Activated naive CD4-positive, alpha-beta T cell treated with anti-CD3 and anti-CD28 coated beads, Interleukin-2, amount 50 U/mL, for 24 hours (primary cell): ENCODE measurements at regions not wholly inside any gene's neighbourhood (a gene's known extent, or its start where the extent isn't known, plus 50 kb on each side); places are given as distances from the start of the nearest gene placed in this dataset.
A peak's percentile ranks its signal among the peaks of the same experiment; 100 is the strongest.

Source experiments
- H3K27ac Mint-ChIP-seq: one replicate; pipeline ENCODE4 v1.8.0; 2021; ENCODE audit warnings: mild to moderate bottlenecking, mixed read lengths
- H3K27me3 Mint-ChIP-seq: one replicate; pipeline ENCODE4 v1.8.0; 2021; ENCODE audit warnings: mixed read lengths
- H3K36me3 Mint-ChIP-seq: one replicate; pipeline ENCODE4 v1.8.0; 2021; ENCODE audit warnings: mixed read lengths
- H3K4me1 Mint-ChIP-seq: one replicate; pipeline ENCODE4 v1.8.0; 2021; ENCODE audit warnings: mixed read lengths
- H3K4me3 Mint-ChIP-seq: one replicate; pipeline ENCODE4 v1.8.0; 2021; ENCODE audit warnings: mild to moderate bottlenecking, mixed read lengths
- H3K9me3 Mint-ChIP-seq: one replicate; pipeline ENCODE4 v1.8.0; 2021; ENCODE audit warnings: mixed read lengths

DNA sequence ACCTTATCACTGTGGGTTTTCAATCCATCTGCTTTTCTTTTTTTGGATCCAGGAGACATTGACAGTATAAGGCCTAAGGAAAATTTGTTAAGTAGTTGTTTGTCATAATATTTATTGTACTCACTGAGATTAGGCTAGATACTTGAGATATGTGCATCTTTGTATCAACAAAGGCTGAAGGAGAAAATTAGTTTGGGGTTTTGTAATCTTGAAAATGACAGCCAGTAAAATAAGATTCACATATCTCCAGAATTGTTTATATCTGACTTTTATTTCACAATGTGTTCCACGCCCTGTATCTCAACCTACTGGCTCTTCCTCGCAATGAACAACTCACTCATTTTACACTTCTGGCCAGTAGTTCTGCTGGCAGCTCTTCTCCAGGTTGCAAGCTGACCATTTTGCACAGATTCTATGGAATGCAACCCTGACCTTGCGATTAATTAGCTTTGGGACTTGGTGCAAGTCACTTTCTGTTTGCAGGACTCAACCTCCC, 132.7 kb downstream of the GATA3 start:
- H3K4me3 Mint-ChIP-seq: no peak overlapping the region
- H3K4me1 Mint-ChIP-seq: peaks cover 41% of the 10 kb centered on the region
- no peaks in the 10 kb centered on the region for H3K9me3 Mint-ChIP-seq
- no peaks in the 10 kb centered on the region for H3K27me3 Mint-ChIP-seq
- peaks cover 2% of the 10 kb centered on the region for H3K36me3 Mint-ChIP-seq
- H3K27ac Mint-ChIP-seq: no peak overlapping the region

GRCh38 chr10:8189458-8189857, 135.0 kb downstream of the GATA3 start:
- no peaks in the 10 kb centered on the region for H3K9me3 Mint-ChIP-seq
- H3K27me3 Mint-ChIP-seq: no peaks in the 10 kb centered on the region
- peak overlapping the region; percentile 64 for H3K4me3 Mint-ChIP-seq

GRCh38 chr10:8192301-8192700, 137.8 kb downstream of the GATA3 start:
- peaks cover 2% of the 10 kb centered on the region for H3K36me3 Mint-ChIP-seq
- no peak overlapping the region for H3K4me3 Mint-ChIP-seq
- H3K27ac Mint-ChIP-seq: no peak overlapping the region
- peaks cover 18% of the 10 kb centered on the region for H3K4me1 Mint-ChIP-seq
- no peaks in the 10 kb centered on the region for H3K9me3 Mint-ChIP-seq
- H3K27me3 Mint-ChIP-seq: no peaks in the 10 kb centered on the region

More at GRCh38 chr10:8189458-8189857, 135.0 kb downstream of the GATA3 start:
- Mint-ChIP-seq H3K27ac (no peak overlapping the region), H3K4me1 (peaks cover 23% of the 10 kb centered on the region), H3K36me3 (peaks cover 2% of the 10 kb centered on the region)

DNA sequence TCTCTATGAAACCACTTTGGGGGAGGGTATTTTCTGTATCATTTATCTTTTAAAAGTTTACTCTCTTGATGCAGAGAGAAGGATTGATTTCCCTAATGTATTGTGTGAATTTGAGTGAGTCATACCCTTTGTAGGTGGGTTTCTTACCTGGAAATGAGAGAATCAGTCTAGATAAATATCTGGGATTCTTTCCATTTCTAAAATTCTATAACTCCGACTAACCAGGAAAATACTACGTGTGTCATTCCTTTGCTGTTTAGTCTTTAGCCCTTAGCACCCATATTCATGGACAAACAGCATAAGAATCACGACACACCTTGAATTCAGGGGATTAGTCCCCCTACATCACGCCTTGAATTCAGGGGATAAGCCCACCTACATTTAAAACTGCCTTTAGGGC, 139.1 kb downstream of the GATA3 start:
- no peaks in the 10 kb centered on the region for H3K27me3 Mint-ChIP-seq
- no peaks in the 10 kb centered on the region for H3K9me3 Mint-ChIP-seq
- no peak overlapping the region for H3K4me3 Mint-ChIP-seq
- H3K36me3 Mint-ChIP-seq: peaks cover 2% of the 10 kb centered on the region
- H3K27ac Mint-ChIP-seq: peak overlapping the region; percentile 47
- peaks cover 11% of the 10 kb centered on the region for H3K4me1 Mint-ChIP-seq

GRCh38 chr10:8194050-8194449, 139.6 kb downstream of the GATA3 start:
- Mint-ChIP-seq H3K36me3 (peaks cover 1% of the 10 kb centered on the region), H3K4me3 (no peak overlapping the region), H3K27me3 (no peaks in the 10 kb centered on the region), H3K27ac (peak overlapping the region; percentile 47), H3K9me3 (no peaks in the 10 kb centered on the region), H3K4me1 (peaks cover 7% of the 10 kb centered on the region)

DNA sequence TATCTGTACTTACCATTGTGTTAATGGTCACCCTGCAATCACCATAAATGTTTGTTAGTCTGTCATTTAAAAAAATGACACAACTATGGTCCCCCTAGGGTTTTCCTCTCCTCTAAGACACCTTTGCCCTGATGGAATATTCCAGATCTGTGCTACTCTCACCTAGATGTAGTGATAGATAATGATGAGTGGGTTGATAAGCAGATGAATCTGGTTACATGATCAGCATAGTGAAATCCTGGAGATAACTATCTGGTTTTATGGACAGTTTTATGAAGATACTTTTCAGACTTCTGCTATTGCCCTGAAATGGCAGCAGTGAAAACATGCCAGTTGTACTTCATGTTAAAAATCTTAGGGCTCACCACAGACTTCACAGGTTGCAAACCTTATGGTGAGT, 152.4 kb downstream of the GATA3 start:
- Mint-ChIP-seq H3K9me3 (no peaks in the 10 kb centered on the region), H3K4me3 (no peak overlapping the region), H3K4me1 (no peaks in the 10 kb centered on the region), H3K27ac (no peak overlapping the region), H3K36me3 (no peaks in the 10 kb centered on the region), H3K27me3 (no peaks in the 10 kb centered on the region)

DNA sequence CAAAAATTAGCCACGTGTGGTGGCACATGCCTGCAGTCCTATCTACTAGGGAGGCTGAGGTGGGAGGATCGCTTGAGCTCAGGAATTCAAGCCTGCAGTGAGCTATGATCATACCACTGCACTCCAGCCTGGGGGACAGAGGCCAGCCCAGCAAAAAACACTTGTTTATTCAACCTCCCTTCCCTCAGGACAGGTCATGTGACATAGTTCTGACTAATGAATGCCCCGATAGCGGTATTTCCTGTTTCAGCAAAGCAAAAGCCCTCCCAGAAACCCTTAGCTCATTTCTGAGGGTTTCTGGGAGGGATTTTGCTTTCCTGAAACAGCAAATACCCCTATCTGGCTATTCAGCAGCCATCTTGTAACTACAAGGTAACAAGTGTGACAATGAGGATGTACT, 157.1 kb downstream of the GATA3 start:
- H3K36me3 Mint-ChIP-seq: peaks cover 2% of the 10 kb centered on the region
- H3K27ac Mint-ChIP-seq: no peak overlapping the region
- H3K27me3 Mint-ChIP-seq: no peaks in the 10 kb centered on the region
- H3K4me3 Mint-ChIP-seq: no peak overlapping the region
- H3K4me1 Mint-ChIP-seq: peaks cover 9% of the 10 kb centered on the region
- peaks cover 4% of the 10 kb centered on the region for H3K9me3 Mint-ChIP-seq

DNA sequence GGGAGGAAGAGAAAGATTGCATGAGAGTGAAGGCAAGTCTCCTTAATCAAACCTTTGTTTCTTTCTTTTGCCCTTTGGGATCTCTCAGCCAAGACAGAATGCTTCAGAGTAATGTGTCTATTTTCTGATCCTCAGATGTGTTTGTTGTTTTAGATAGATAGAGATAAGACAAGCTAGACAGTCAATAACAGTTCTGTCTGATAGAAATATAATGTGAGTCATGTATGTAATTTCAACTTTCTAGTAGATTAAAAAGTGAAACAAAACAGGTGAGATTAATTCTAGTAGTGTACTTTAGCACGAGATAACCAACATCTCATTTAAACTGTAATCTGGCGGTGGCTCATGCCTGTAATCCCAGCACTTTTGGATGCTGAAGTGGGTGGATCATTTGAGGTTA, 159.2 kb downstream of the GATA3 start:
- Mint-ChIP-seq H3K9me3 (peaks cover 4% of the 10 kb centered on the region), H3K27ac (no peak overlapping the region), H3K27me3 (no peaks in the 10 kb centered on the region), H3K36me3 (peaks cover 2% of the 10 kb centered on the region), H3K4me1 (peaks cover 18% of the 10 kb centered on the region), H3K4me3 (no peak overlapping the region)

DNA sequence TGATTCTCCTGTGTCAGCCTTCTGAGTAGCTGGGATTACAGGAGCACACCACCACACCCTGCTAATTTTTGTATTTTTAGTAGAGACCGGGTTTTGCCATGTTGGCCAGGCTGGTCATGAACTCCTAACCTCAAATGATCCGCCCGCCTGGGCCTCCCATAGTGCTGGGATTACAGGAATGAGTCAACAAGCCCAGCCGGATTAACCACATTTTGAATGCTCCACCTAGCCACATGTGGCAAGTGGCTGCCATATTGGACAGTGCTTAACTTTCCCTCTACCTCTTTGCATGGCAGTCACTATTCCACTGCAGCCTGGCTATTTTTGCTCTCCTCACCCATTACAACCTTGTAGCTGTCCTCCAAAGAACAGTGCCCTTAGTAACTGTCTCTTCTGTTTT, 160.1 kb downstream of the GATA3 start:
- Mint-ChIP-seq H3K36me3 (peaks cover 2% of the 10 kb centered on the region), H3K4me3 (no peak overlapping the region), H3K9me3 (peaks cover 4% of the 10 kb centered on the region), H3K27me3 (no peaks in the 10 kb centered on the region), H3K27ac (no peak overlapping the region), H3K4me1 (peaks cover 18% of the 10 kb centered on the region)

DNA sequence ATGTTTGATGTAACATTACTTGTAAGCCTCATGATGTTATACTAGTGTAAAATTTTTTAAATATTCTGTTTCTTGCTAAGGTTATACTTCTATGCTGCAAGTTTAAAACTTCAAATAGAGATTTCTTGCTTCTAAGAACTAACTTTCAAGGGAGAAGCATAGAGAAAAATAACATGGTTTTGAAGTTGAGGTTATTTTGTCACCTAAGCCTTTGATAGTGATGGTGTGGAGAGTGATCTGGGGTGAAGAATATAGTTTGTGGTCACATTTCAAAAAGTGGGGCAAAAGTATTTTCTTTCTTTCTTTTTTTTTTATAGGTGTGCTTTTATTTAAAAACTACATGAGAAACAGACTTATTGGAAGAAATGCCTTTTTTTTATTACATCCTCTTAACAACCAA, 162.4 kb downstream of the GATA3 start:
- Mint-ChIP-seq H3K9me3 (peaks cover 4% of the 10 kb centered on the region), H3K36me3 (peaks cover 2% of the 10 kb centered on the region), H3K27me3 (no peaks in the 10 kb centered on the region), H3K4me1 (peaks cover 18% of the 10 kb centered on the region), H3K27ac (no peak overlapping the region), H3K4me3 (no peak overlapping the region)

DNA sequence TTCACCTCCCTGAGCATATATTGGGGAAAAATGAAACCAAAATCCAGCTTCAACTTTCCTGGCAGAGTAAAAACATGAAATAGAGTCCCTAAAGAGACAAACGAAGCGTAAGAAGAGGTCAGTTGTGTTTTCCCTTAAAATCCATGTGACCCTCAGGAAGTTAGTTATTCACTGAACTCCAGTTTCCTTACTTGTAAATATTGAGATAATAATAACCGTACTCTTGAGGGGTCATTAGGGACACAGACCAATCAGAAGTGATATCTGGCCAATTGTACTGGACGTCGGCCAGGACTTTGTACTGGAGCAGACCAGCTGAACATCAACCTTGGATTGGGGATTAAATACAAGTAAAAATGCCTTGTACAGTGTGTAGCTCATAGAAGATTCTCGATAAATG, 167.0 kb downstream of the GATA3 start:
- Mint-ChIP-seq H3K9me3 (no peaks in the 10 kb centered on the region), H3K27me3 (peaks cover 1% of the 10 kb centered on the region), H3K4me1 (peaks cover 14% of the 10 kb centered on the region)

GRCh38 chr10:8224591-8224990, 170.1 kb downstream of the GATA3 start:
- peaks cover 1% of the 10 kb centered on the region for H3K27me3 Mint-ChIP-seq
- H3K4me1 Mint-ChIP-seq: peaks cover 18% of the 10 kb centered on the region
- H3K36me3 Mint-ChIP-seq: no peaks in the 10 kb centered on the region
- no peak overlapping the region for H3K27ac Mint-ChIP-seq
- no peak overlapping the region for H3K4me3 Mint-ChIP-seq
- H3K9me3 Mint-ChIP-seq: no peaks in the 10 kb centered on the region

More for the DNA sequence above, 167.0 kb downstream of the GATA3 start:
- H3K4me3 Mint-ChIP-seq: no peak overlapping the region
- no peaks in the 10 kb centered on the region for H3K36me3 Mint-ChIP-seq
- H3K27ac Mint-ChIP-seq: no peak overlapping the region

DNA sequence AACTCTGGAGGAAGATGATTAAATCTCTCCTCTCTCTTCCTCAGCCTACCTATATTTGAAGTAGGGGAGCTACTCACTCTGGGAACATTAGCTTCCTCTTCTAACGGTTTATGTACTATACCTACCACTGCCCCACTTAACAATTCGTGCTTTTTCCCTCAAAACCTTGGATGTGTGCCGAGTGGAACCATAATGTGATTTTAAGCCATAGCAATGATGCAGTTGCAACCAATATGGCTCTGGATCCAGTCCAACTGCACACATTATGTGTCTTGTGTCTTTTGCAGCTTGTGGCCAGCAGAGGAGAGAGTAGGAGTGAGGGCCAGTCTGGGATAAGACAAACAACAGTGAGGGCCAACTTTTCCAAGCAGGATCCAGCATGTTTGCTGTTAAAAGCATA, 170.7 kb downstream of the GATA3 start:
- H3K9me3 Mint-ChIP-seq: no peaks in the 10 kb centered on the region
- no peak overlapping the region for H3K4me3 Mint-ChIP-seq
- H3K36me3 Mint-ChIP-seq: no peaks in the 10 kb centered on the region
- H3K27me3 Mint-ChIP-seq: peaks cover 1% of the 10 kb centered on the region
- H3K27ac Mint-ChIP-seq: no peak overlapping the region
- peaks cover 20% of the 10 kb centered on the region for H3K4me1 Mint-ChIP-seq

- Mint-ChIP-seq H3K27ac (no peak overlapping the region), H3K4me1 (peaks cover 36% of the 10 kb centered on the region), H3K27me3 (peaks cover 1% of the 10 kb centered on the region), H3K36me3 (no peaks in the 10 kb centered on the region), H3K4me3 (no peak overlapping the region), H3K9me3 (no peaks in the 10 kb centered on the region)
These were observed 172.8 kb downstream of the GATA3 start for GRCh38 chr10:8227246-8227645.

- Mint-ChIP-seq H3K4me3 (no peak overlapping the region), H3K4me1 (peaks cover 36% of the 10 kb centered on the region), H3K9me3 (no peaks in the 10 kb centered on the region), H3K36me3 (no peaks in the 10 kb centered on the region), H3K27ac (peak overlapping the region; percentile 24), H3K27me3 (no peaks in the 10 kb centered on the region)
These were observed 174.7 kb downstream of the GATA3 start for GRCh38 chr10:8229153-8229552.

DNA sequence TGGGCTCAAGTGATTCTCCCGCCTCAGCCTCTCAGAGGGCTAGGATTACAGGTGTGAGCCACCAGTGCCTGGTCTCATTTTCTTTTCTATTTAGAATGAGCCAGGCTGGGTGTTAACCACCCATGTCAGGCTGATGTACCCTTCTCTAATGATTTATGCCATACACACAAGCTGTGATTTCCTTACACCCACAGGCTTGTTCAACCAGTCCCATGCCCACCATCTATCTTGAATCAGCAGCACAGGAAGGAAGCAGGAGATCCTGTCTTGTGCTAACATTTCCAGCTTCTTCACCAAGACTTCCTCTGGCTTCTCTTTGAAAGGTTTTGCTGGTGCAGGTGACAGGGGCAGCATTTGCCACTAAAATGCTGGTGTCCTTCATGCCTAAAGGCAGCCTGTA, 176.4 kb downstream of the GATA3 start:
- Mint-ChIP-seq H3K9me3 (no peaks in the 10 kb centered on the region), H3K27ac (no peak overlapping the region), H3K4me1 (peaks cover 32% of the 10 kb centered on the region), H3K27me3 (no peaks in the 10 kb centered on the region), H3K4me3 (no peak overlapping the region), H3K36me3 (no peaks in the 10 kb centered on the region)

DNA sequence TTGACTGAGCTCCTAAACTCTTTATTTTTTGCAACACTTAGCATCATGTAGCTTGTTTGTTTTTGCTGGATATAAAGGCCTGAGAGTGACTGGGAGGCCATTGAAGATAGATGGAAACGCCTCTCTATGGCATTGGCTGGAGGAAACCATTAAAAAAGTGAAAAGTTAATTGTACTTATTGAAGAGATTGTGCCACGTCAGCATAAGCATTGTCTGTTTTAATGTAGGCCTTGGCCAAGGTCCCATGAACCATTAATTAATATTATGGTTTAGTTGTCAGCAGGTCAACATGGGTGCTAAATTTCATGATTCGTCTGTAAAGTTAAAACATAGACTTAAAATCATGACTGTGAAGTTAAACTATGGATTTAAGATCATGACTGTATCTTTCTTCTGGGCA, 178.6 kb downstream of the GATA3 start:
- peaks cover 45% of the 10 kb centered on the region for H3K4me1 Mint-ChIP-seq
- no peak overlapping the region for H3K4me3 Mint-ChIP-seq
- H3K36me3 Mint-ChIP-seq: no peaks in the 10 kb centered on the region
- no peaks in the 10 kb centered on the region for H3K9me3 Mint-ChIP-seq
- H3K27me3 Mint-ChIP-seq: no peaks in the 10 kb centered on the region
- H3K27ac Mint-ChIP-seq: no peak overlapping the region
